Fibroblast of upper back skin (primary cell): ENCODE measurements at regions not wholly inside any gene's neighbourhood (a gene's known extent, or its start where the extent isn't known, plus 50 kb on each side); places are given as distances from the start of the nearest gene placed in this dataset.
"Not testable (repeated sequence)": the region's sequence is repeated elsewhere in the genome, so short reads cannot be mapped to it uniquely, and the experiment has no call there.

Experiments used
- DNase-seq: peaks from one replicate; pipeline ENCODE4 v3.0.0-alpha.2; 2013

DNA sequence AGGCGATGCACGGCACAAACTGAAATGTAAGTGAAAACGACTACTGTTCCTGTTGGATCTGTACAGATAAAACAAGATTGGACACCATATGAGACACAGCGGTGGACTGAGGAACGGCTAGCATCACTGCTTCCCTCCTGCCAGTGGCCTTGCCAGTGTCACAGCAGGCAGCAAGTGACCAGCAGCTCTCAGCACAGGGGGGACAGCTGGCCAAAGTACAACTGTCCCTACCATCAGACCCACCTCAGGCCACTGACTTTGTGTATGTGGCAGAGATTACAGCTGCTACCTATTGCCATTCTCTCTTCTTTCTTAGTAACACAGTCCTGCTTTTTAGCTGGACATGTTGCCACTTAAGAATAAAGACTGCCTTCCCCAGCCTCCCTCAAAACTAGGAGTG lies 80.0 kb upstream of the SLC66A3 start:
- no peak for DNase-seq

DNA sequence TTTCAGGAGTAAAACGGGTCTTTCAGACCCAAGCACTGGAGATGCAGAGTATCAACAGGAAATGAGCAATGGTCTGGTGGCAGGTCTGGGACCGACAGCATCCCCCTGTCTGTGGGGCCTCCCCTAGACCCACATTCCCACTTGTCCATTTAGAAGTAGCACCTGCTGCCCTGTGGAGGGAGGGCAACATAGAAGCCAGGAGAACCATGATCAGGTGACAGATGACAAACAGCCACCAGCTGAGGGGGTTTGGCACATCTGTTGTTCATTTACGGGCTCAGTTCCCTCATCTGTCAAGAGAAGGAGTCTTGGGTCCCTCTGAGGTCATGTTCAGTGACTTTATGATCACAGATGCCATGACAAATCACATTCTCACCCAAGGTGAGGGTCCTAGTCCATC lies 77.9 kb upstream of the SLC66A3 start:
- DNase-seq, result no peak

DNA sequence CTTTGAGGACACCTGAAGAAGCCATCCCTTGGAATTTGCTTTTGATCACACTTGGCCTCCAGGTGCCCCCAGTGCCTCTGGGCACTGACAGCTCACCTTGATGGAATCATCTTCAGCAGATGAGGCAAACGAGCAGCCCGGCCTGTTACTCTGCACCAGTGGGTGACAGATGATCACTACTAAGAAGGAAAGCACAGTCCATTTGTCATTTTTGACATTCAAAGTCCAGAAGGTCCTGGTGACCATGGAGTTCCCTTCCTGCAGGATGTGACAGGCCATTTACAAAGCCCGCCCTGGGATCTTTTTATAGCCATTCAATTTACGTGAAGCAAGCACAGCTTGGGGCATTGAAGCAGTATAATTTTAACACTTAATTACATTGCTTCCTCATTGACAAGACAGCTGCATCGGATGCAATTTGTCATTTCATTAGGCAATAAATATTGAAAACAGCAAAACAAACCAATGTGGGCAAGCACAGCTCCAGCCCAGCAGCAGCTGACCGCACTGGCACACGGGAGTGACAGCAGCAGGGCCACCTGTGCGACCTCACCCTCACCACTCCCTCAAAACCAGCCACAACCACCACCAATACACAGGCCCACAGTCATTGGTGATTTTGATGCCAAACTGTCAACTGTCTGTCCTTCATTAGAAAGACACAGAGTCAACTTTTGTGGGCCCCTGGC lies 76.0 kb upstream of the SLC66A3 start:
- no peak for DNase-seq

DNA sequence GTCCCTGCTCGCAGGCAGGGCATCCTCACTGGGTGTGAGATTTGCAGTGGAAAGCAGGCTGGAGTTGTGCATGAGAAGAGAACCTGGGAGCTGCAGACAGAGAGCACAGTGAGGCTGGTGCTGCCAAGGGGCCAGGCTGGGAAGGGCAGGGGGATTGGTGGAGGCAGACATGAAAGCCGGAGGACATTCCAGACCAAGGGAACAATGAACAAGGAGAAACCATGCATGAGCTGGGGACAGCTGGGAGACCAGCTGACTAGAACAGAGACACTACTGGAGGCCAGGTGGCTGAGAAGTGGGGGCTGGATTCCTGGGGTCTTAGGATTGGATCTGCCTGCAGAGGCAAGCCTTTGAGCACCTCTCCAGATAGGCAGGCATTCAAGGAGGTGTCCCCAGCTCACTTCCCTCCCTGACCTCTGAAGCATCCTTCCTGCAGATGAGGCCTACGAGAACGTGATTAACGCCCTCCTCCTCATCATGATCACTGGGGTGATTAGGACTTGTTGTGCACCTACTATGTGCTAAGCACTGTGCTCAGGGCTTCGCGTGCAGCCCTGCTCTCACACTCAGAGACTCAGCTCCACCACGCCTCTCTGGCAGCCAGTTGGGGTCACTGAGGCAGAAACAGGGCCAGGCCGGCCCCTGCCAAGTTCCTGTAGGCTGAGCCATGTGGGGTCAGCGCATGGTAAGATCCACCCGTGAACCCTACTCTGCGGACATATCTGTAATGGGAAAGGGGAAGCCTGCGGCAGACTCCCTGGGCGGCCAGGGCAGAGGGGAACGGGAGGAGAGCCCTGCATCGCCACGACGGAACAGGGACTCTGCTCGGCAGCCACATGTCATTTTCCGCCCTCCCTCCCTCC lies 74.8 kb upstream of the SLC66A3 start:
- DNase-seq, result no peak

DNA sequence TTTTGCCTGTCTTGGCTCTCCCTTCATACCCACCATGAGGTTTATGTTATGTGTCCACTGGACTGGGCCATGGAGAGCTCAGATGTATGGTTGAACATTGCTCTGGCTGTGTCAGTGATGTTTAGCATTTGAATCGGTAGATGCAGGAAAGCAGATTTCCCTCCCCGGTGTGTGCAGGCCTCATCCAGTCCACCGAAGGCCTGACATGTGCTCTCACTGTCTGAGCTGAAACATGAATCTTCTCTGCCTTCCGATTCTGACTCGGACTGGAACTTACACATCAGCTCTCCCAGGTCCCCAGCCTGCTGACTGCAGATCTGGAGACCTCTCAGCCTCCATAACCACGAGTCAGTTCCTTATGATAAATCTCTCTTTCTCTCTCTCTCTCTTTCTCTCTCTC lies 72.4 kb upstream of the SLC66A3 start:
- no peak for DNase-seq

DNA sequence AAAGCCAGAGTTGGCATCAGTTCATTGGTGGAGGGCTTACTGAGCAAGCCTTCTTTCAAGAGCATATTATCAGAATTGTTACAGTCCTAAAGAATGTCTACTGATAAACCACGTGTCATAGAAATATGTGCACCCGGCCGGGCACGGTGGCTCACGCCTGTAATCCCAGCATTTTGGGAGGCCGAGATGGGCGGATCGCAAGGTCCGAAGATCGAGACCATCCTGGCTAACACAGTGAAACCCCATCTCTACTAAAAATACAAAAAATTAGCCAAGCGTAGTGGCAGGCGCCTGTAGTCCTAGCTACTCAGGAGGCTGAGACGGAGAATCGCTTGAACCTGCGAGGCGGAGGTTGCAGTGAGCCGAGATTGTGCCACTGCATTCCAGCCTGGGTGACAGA lies 66.4 kb upstream of the SLC66A3 start:
- not testable (repeated sequence) for DNase-seq

DNA sequence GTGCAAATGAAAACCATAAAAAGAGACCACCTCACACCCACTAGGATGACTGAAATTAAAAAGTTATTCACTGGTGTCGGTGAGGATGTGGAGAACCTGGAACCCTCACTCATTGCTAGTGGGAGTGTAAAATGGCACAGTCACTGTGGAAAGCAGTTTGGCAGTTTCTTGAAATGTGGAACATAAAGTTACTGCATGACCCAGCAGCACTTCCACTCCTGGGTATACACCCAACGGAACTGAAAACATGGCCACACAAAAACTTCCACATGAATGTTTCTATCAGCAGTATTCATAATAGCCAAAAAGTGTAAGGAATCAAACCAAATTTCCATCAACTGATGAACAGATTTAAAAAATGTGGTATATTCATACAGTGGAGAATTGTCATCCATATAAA lies 65.1 kb upstream of the SLC66A3 start:
- no peak for DNase-seq

DNA sequence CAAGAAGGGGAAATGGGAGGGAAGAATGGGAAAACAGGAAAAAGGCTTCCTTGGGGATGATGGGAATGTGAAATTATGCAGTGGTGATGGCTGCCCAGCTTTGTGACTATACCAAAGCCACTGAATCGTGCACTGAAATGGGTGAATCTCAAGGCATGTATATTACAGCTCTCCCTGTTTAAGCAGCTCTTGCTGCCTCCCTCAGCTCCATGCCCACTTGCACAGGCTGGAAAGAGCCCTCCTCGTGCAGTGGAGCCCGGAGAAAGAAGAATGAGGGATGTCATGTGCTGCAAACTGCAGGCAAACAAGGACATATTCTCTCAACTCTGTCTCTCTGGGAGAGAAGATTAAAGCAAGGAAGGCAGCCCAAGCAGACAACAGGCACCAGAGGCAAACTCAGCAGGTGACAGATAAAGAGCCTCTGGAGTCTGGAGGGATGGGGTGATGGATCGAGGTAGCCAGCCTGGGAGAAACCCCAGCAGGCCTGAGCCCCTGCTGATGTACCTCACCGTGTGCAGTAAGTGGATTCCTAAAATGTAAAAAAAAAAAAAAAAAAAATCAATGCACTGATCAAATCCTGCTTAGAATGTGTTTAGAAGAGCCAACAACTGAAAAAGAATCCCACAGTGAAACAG lies 62.4 kb upstream of the SLC66A3 start:
- no peak for DNase-seq

DNA sequence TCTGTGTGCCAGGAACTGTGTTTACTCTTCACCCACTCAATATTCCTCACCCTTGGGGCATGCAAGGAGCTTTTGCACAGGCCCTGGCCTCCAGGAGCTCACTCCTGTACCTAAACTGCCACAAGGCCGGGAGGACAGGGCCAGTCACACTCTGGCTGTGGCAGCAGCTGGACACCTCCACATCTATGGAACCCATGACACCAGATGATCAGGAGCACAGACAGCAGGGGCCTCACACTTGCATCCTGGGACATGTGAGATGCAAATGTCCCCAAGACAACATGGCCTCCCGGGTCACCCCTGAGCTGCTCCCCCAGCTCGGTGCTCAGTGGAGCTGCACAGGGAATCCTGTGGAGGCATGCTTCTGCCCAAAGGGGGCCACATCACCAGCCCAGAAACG lies 61.8 kb upstream of the SLC66A3 start:
- DNase-seq, result no peak

DNA sequence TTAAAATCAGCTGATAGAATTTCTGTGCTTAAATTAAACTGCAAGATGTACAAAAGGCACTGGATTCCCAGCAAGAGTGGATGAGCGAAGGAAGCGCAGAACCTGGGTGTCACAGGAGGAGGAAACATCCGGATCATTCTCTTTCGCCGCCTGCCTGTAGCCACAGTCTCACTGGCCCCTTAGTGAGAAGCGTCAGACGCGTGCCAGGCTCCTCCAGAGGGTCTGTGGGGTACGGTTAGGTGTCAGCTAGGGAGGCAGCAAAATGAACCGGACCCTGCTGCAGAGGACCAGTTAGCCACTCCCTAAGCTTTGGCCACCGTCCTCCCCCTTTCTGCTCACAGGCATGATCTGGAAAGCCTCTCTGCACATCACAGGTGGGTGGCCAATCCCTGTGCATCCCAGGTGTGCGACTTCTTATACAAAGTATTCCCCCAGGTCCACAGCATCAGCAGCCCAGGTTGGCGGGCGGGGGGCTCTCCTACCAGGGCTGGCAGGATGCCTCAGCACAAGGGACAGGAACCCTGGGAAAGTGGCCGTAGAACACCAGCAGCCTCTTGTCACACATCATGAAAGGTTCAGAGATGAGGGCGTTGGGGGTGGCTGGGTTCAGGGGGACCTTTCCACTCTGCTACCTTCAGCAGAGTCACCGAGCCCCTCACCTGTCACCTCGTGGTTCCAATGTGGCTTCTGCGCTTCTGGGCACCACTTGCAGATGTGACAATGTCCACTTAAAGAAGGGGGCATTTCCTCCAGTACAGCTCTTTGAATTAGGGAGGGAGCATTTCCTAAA lies 61.1 kb upstream of the SLC66A3 start:
- no peak for DNase-seq

DNA sequence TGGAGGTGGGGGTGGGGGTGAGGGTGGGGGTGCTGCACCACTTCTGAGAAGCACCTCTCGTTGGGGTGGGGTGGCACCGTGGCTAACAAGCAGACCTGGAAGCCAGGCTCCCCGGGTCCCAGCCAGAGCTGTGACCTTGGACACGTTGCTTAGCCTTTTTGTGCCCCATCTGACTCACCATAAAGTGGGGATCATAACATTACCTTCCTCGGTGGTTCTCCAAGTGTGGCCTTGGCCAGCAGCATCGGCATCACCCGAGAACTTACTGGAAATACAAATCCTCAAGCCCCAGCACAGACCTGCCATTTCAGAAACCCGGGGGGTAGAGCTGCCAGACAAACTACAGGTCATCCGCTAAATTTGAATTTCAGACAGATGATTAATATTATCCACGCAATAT lies 58.7 kb upstream of the SLC66A3 start:
- DNase-seq, result no peak

DNA sequence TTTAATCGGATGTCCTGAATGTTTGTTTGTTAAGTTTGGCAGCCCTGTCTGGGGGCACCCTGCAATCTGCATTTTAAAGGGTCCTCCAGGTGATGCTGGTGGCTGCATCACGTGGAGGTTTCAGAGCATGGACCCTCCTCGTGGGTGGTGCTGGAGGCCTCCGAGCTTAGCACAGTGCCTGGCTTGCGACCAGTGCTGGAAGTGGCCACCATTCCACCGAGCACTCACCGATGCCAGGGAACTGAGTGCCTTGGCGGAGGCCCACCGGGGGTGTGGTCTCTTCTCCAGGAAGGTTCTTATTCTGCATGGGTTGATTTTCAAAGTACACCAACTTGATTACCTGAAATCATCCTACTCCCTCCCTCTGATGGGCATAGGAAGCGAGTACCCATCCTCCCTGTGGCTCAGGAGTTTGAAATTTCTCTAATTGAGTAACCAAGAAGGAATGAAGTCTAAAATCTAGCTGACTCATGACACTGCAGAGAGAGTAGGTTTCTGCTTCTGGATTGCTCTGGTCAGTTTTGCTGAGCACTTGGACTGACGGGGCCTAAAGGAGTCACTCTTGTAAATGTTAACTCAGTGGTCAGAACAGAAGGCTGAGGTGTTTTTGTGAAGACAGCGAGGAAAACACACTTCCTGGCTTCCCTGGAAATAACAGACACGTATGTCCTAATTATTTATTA lies 58.1 kb upstream of the SLC66A3 start:
- peak; percentile 54 for DNase-seq

DNA sequence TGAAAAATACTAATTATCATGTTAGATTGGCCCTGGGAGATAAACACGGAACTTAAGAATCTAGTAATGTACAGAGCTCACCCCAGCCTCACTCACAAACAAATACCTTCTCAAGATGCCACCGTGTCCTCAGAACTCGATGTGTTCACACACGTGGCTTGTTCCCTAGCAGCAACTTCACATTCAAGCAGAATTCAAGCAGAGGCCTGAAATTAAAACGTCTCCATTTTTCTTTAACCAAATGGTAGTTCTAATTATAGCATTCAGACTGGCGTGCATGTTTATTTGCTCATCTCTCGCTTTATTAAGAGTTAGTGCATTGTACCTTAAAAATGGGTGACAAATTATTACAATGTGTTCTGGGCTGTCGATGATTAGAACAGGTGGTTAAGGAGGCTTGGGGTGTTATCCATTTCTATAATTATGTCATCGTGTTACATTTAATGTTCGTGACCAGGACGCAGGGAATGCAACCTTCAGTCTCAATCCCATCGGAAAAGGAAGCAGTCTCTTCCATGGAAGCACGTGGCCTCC lies 57.3 kb upstream of the SLC66A3 start:
- no peak for DNase-seq

DNA sequence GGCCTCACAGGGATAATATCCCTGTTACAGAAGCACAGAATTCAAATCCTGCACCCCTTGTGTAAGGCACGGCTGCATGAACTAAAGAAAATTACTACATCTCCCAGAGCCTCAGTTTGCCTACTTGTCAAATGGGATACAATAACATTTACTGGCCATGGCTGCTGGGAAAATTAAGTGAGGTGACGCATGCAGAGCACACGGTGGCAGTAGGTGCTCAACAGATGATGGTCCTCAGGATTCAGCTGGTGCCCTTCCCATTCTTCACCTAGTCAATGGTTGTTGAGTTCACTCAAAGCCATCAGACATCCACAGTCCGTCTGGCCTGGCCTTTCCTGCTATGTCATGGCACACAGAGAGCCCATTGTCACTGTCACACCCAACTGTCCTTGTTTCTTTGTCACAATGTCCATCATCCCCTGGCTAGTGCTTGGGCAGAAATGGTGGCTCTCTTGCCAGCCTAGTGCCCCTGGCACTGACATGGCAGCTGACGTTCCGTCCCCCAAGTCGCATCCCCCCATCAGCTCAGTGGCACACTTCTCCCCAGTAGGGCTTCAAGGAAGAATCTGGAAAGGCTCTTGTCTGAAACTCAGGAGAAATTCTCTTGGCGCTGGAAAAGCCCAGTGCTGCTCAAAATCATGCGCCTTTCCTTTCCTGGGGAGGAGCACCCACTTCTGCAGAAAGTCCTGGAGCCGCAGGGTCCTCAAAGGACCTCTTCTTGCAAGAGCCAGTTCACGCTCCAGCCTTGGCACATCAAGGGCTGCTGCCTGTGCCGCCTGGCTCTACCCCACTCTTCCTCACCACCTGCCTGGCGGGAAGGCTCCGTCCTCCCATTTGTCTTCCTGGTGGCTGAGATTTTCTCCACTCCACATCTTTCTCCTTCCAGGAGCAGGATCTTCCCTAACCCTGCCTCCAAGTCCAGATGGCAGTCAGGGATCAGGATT lies 55.9 kb upstream of the SLC66A3 start:
- no peak for DNase-seq

DNA sequence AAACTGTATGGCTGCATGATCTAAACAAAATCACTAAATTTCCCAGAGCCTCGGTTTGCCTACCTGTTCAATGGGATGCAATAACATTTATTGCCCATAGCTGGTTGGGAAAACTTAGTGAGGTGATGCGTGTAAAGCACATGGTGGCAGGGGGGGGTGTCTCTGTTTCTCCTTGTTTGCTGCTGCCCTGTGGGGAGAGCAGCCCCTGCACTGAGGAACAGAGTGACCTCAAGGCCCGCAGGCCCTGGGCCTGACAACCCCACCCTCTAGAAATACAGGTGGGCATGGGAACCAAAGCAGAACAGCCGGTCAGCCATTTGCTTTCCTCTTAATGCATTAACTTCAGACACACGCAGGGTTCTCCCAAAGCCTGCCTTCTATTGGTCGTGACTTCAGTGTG lies 55.1 kb upstream of the SLC66A3 start:
- no peak for DNase-seq

DNA sequence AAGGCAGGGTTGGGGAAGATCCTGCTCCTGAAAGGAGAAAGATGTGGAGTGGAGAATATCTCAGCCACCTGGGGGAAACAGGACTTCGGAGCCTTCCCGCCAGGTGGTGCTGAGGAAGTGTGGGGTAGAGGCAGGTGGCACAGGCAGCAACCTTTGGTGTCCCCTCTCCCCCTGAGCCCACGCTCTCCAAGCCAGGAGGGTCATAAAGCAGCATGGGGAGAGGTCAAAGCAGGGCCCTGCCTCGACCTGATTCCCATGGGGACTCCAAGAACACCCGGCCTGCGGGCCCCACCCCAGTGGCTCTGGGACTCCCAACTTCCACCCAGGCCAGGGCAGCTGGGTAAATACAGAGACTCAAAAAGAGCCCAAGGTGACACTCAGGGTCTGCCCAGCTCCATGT lies 54.3 kb upstream of the SLC66A3 start:
- DNase-seq, result no peak

DNA sequence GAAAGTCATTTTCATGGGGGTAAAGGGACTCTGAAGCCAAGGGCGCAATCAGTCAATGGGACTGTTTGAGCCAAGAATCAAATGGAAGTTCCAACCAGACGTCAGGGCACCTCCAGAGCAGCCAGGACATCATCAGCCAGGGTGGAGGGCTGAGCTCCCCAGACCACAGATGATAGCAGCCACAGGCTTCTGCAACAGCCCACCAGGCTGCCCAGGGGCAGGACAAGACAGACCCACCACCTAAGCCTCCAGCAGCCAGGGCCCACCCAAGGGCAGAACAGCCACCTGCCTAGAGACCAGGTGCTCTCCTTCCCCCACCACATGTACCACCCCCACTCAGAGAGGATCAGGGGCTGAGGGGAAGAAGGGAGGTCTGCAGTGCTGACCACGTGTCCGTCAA lies 53.8 kb upstream of the SLC66A3 start:
- no peak for DNase-seq

DNA sequence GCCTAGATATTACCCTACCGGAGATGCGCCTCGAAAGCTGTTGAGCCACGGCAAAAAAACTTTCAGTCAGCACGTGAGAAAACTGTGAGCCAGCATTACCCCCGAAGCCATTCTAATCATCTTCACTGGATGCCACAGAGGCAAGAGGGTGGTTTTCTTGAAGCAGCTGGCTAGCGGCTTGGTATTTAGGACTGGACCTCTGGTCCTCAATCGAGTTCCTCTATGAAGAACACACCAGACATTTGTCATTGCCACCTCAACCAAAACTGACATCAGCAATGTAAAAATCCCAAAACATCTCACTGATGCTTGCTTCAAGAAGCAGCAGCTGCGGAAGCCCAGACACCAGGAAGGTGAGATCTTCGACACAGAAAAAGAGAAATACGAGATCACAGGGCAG lies 52.8 kb upstream of the SLC66A3 start:
- DNase-seq, result no peak

DNA sequence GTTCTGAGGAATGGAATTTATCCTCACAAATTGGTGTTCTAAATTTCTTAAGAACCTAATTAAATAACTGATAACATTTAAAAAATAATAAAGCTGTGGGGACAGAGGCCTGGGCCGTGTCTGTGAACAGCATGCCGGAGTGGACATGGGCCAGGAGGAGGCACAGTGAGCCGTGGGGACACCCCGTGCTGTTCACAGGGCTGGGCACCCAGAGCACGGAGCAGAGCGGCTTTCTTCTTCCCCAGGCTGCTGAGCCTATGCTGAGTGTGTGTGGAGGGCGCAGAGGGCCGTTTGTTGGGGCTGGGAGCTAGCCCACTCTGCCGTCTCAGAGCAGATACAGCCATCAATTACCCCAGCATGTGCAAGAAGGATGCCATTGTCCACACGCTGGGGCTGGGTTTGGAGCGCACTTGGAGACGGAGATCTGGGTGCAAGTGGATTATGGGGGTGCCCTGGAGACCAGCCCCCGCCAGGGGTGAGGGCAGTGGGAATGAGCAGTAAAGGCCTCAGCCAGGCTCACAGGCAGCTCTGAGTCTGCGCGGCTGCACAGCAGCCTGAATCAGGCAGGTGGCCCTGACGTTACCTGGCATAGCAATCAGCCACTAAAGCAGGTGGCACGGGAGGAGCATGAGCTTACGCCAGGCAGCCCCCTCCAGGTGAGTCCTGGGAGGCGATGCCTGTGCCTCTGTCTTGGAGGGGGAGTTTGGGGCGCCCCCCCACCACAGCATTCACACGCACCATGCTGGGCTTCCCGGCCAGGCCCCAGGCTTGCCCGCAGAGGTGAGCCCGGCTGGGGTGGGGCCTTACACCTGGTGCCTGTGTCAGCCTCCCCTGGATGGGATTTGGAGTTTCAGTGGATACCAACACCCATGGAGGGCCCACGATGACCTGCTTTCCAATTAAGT lies 52.1 kb upstream of the SLC66A3 start:
- no peak for DNase-seq
